Motor neuron (in vitro differentiated cells): ENCODE measurements at regions not wholly inside any gene's neighbourhood (a gene's known extent, or its start where the extent isn't known, plus 50 kb on each side); places are given as distances from the start of the nearest gene placed in this dataset.

Experiments used
- ATAC-seq, 8 experiments: fragments of 200-7000 bp; cut with Tn5 transposase; replicated peaks in 6 of 8; 2 replicates each; pipeline ENCODE4 v1.8.0; 2021; ENCODE audit warnings: mild to moderate bottlenecking in 8 of 8, moderate library complexity in 8 of 8
- H3K27ac ChIP-seq, 2 donors: fragments of 250-450 bp; sonication (Bioruptor Pico); 2 replicates each; pipeline ENCODE4 v1.9.0; 2021; ENCODE audit warnings: antibody characterized with exemption in 2 of 2, mild to moderate bottlenecking in 2 of 2, moderate library complexity in 1 of 2
- H3K4me1 ChIP-seq, 2 donors: fragments of 250-450 bp; sonication (Bioruptor Pico); replicated peaks in 1 of 2; 2 replicates each; pipeline ENCODE4 v1.6.1; 2021; ENCODE audit warnings: antibody characterized with exemption in 2 of 2, mild to moderate bottlenecking in 2 of 2, moderate library complexity in 1 of 2
- H3K4me3 ChIP-seq, 5 donors: fragments of 250-450 bp; sonication (Bioruptor Pico); 2 replicates each; pipeline ENCODE4 v1.9.0; 2021; ENCODE audit warnings: antibody characterized with exemption in 5 of 5, mild to moderate bottlenecking in 5 of 5, moderate library complexity in 4 of 5
- WGBS, 10 experiments: fragments of 450-650 bp; shearing (Covaris generic); methylation state at CpG; one replicate each; pipeline ENCODE4 v1.0.0; 2022; 5-methylcytosine and 5-hydroxymethylcytosine counted together
- in situ Hi-C, 9 experiments: fragments of 400-800 bp; cut with MboI; loops; one replicate each; pipeline ENCODE4 v1.15.0; 2021; ENCODE audit warnings: low sequenced_read_pairs in 9 of 9, low pct_unique_long_range_greater_than_20kb in 2 of 9; ENCODE audit not compliant: unreplicated experiment in 9 of 9

DNA sequence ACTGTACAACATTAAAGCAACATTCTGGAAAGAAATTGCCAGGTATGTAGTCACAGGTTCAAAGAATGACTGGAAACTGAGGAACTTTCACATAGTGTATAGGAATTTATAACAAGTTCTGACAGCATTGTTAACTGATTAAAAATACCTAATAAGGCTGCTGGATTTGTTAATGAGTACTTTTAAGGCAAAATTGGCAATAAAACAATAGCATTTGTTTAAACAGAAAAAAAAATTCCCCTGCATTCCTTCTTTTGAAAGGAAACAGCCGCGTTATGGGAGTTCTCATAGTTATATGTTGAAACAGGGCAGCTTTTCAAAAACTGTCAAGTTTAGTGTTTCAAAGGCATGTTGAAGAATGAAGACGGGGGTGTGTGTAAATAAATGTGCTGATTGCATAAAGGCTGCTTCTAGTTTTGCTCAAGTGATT, 282.5 kb upstream of the FAT1 start:
- H3K4me1 ChIP-seq: peaks cover 0 to 5% of the 10 kb centered on the region in 2 donors
- H3K27ac ChIP-seq: no peak overlapping the region
- in situ Hi-C loops: no loop called here
- 0 to 57% (median 20%) methylated on average over 1 to 3 of the region's 3 CpGs; no CpG with 5 or more reads in 1 of the 10 experiments for WGBS, 10 experiments
- no peak overlapping the region for H3K4me3 ChIP-seq
- no peak for ATAC-seq

DNA sequence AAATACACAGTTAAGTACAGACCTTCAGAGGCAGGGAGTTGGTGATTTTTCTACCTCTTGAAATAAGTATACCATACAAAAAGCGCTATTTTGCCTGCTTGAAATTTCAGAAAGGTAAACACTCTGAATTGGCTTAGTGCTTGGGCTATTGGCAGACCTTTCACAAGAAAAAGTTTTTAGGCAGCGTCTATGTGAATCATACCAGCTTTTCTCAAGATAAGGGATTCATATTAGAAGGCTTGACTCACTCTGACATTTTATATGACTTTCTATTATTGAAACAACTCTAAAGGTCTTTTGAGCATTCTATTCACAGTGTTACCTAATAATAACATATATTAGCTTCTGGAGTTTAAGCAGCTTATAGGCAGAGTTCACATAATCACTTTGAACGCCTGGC, 286.4 kb upstream of the FAT1 start:
- no peaks in the 10 kb centered on the region for H3K4me1 ChIP-seq
- no peak for ATAC-seq
- no peak overlapping the region for H3K4me3 ChIP-seq
- in situ Hi-C loops: no loop called here
- 20 to 100% (median 67%) methylated on average over 1 to 3 of the region's 3 CpGs; no CpG with 5 or more reads in 1 of the 10 experiments for WGBS, 10 experiments
- H3K27ac ChIP-seq: no peak overlapping the region

DNA sequence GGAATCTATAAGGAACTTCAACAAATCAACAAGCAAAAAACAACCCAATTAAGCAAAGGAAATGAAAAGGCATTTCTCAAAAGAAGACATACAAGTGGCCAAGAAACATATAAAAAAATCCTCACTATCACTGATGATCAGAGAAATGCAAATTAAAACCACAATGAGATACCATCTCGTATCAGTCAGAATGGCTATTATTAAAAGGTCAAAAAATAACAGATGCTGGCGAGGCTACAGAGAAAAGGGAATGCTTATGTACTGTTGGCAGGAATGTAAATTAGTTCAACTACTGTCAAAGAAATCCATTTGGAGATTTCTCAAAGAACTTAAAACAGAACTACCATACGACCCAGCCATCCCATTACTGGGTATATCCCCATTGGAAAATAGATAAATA, 292.4 kb upstream of the FAT1 start:
- Histone ChIP-seq H3K27ac (no peak overlapping the region), H3K4me1 (no peaks in the 10 kb centered on the region), H3K4me3 (no peak overlapping the region)
- WGBS, 10 experiments: 20 to 90% (median 77%) methylated on average over 1 to 3 of the region's 3 CpGs
- no peak for ATAC-seq
- in situ Hi-C loops: no loop called here

DNA sequence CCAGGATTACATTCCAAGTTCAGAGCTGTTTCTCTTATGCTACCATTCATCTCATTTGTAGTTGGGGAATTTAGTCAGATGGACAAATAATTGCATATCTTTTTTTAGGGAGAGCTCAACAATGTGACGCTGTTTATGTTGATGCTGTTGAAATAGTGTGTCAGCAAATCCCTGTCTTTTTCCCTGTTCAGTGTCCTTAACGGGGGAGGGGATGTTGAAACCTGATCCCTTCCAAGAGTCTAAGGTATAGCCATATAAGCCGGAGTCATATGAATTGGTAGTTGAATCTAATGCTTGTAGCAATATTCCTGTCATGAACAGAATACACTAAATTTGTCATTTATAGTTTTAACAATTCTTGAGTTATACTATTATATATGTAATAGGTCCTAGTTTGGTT, 293.5 kb upstream of the FAT1 start:
- Histone ChIP-seq H3K4me1 (no peaks in the 10 kb centered on the region), H3K27ac (no peak overlapping the region), H3K4me3 (no peak overlapping the region)
- peak in 1 of 8 experiments; percentile 40 for ATAC-seq
- in situ Hi-C loops: no loop called here
- 0 to 100% (median 71%) methylated on average over 1 to 3 of the region's 3 CpGs; no CpG with 5 or more reads in 3 of the 10 experiments for WGBS, 10 experiments

DNA sequence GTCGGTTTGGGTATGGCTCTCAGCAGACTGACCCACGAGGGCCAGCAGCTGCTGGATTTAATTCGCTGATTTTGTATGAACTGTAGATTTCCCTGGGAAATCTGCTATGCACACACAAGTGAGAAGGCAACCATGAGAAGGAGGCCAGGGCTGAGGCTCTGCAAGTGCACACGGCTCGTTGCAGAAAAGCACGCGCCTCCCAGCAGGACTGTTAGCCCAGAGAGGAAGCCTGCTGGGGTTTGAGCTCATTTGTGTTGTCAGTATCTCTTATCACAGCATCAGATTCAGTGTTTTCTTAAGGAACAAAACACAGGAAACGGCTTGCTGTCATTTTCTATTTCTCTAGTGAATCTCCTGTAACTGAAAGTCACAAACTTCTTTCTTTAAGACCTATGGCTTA, 296.2 kb upstream of the FAT1 start:
- Histone ChIP-seq H3K4me1 (no peaks in the 10 kb centered on the region), H3K4me3 (no peak overlapping the region), H3K27ac (no peak overlapping the region)
- WGBS, 10 experiments: 30 to 83% (median 63%) methylated on average over 1 to 8 of the region's 8 CpGs
- in situ Hi-C loops: no loop called here
- ATAC-seq: no peak

DNA sequence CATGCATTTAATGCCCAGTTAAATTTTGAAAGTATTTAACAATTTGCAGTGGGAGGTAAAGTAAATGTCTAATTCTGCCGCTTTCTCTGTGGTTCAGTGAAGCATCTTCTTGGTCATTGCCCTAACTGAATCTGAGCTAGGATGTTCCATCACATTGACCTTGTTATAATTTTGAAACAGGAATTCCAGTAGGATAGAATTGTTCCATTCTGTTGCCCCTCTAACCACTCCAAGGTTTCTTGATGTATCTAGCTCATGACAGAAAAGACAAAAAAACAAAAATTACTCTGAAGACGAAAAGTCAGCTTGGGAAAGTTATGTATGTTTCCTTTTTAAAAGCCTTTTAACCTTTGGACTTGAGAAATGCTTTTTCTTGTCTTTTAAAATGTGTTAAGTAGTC, 297.0 kb upstream of the FAT1 start:
- ATAC-seq: no peak
- in situ Hi-C loops: no loop called here
- WGBS, 10 experiments: 17 to 100% (median 83%) methylated on average over 1 to 2 of the region's 2 CpGs; no CpG with 5 or more reads in 1 of the 10 experiments
- H3K4me3 ChIP-seq: no peak overlapping the region
- no peaks in the 10 kb centered on the region for H3K4me1 ChIP-seq
- H3K27ac ChIP-seq: no peak overlapping the region

DNA sequence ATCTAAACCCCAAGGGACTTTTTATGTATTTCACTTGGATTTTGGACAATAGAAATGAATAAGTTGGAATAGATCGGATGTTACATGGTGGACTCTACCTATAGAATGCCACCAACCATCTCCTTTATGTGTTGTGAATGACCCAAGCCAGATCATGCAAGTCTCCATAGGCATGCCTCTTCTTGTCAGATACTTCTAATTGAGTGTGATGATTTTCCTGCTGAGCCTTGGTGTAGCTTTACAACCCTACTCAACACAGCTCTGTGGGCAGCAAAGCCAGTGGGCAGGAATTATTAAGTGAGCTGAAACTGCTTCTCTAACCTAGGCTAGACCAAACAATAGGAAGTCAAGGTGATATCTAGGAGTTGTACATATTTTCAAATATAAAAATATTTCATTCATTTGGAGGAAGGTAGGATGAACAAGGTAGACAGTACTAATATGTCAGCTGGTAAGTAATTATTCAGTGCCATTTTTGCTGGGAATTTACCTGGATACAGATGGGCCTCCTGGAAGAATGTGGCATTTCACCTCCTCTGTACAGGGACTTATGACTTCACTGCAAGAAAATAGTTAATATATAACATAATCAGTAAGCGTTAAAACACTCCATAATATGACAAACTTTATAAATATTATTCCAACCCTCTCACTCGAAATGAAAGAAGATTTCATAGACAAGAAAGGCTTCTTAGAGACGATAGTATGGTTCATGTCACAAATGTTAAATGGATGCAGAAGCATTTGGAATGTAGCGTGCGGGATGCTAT, 298.0 kb upstream of the FAT1 start:
- no peak for ATAC-seq
- H3K27ac ChIP-seq: no peak overlapping the region
- H3K4me3 ChIP-seq: no peak overlapping the region
- in situ Hi-C loops: no loop called here
- no peaks in the 10 kb centered on the region for H3K4me1 ChIP-seq
- WGBS, 10 experiments: 25 to 100% (median 80%) methylated on average over 3 to 6 of the region's 6 CpGs; no CpG with 5 or more reads in 1 of the 10 experiments

DNA sequence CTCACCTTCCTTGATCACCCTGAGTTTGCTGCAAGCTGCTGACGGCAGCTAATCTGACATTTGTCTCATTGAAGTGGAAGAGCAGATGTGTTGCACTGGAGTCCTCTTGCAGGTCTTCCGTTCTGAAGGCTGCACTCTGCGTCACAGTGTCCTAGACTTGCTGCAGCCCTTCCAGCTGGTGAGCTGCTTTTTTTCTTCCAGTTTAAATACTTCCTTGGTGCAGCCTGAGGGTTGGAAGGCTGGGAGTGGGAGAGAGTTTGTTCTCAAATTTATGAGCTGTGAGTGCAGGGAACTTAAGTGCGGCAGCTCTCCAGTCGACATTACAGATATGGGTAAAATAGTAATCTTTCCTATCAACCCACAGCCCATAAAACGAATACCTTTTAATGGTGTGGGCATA, 303.6 kb upstream of the FAT1 start:
- WGBS, 10 experiments: 0 to 85% (median 70%) methylated on average over 2 to 6 of the region's 6 CpGs; no CpG with 5 or more reads in 3 of the 10 experiments
- no peak overlapping the region for H3K4me3 ChIP-seq
- peak in 5 of 8 experiments; percentile 24 to 61 (median 28) for ATAC-seq
- H3K4me1 ChIP-seq: peaks cover 0 to 14% of the 10 kb centered on the region in 2 donors
- in situ Hi-C loops: no loop called here
- H3K27ac ChIP-seq: no peak overlapping the region

DNA sequence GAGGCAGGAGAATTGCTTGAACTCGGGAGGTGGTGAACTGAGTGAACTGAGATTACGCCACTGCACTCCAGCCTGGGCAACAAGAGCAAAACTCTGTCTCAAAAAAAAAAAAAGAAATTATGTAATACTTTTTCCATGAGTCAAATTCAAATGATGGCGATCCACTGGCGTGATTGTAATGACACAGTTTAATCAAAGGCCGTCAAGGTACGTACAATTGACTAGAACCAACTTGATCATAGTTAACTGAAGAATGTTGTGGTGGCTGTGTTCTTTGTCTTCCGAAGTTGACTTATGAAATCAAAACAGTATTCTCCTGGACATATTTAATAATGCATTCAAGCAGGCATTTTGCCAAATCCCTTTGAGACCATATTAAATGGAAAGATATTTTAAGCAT, 318.6 kb upstream of the FAT1 start:
- H3K27ac ChIP-seq: no peak overlapping the region
- in situ Hi-C loops: no loop called here
- H3K4me3 ChIP-seq: no peak overlapping the region
- no peaks in the 10 kb centered on the region for H3K4me1 ChIP-seq
- WGBS, 10 experiments: 51 to 100% (median 82%) methylated on average over 1 to 6 of the region's 7 CpGs; no CpG with 5 or more reads in 1 of the 10 experiments
- ATAC-seq: no peak

DNA sequence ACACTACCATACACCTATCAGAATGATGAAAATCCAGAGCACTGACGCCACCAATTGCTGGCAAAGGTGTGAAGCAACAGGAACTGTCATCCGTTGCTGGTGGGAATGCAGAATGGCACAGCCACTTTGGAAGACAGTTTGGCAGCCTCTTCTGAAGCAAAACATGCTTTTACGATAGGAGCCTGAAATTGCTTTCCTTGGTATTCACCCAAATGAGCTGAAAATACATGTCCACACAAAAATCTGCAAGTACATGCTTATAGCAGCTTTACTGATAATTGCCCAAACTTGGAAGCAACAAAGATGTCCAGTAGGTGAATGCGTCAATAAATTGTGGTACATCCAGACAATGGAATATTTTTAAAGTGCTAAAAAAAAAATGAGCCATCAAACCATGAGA, 322.8 kb upstream of the FAT1 start:
- H3K27ac ChIP-seq: no peak overlapping the region
- in situ Hi-C loops: no loop called here
- WGBS, 10 experiments: 17 to 100% (median 82%) methylated on average over 1 to 4 of the region's 4 CpGs
- H3K4me3 ChIP-seq: no peak overlapping the region
- ATAC-seq: no peak
- H3K4me1 ChIP-seq: no peaks in the 10 kb centered on the region

DNA sequence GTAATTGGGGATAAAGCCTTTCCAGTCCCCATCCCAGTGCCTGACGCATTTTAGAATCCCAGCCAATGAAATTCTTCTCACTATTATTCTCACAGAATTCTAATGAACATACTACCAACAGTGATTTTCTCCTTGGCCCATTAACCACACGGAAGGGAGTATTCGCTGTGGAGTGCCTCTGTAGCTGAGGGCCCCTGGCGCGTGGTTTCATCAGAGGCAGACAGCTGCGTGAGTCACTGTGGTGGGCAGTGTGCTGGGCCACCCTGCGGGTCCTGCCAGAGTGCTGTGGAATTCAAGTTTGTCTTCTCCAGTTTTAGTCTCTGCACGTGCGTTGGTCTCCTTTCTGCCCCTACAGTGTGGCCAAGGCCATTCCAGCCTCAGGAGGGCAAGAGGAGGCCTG, 335.4 kb upstream of the FAT1 start:
- 49 to 100% (median 93%) methylated on average over 2 to 7 of the region's 9 CpGs; no CpG with 5 or more reads in 1 of the 10 experiments for WGBS, 10 experiments
- Histone ChIP-seq H3K4me3 (no peak overlapping the region), H3K4me1 (no peaks in the 10 kb centered on the region), H3K27ac (no peak overlapping the region)
- in situ Hi-C loops: no loop called here
- ATAC-seq: no peak

DNA sequence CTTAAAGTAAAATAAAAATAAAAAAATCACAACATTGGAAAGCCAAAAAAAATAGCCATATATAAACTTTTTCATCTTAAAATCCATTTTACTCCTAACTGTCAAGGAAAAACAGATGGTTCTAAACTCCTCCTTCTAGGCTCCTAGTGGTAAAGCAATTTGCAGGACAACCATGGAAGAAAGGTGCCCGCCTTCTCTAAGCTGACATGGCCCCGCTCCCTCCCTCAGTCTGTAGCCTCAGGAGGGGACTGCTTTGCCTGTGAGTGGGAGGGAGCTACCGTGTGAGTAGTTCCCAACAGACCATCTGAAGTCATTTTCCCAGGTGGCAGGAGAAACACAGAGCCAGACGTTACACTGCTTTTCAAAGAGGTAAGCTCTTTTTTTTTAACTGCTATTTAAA, 336.2 kb upstream of the FAT1 start:
- WGBS, 10 experiments: 0 to 83% (median 20%) methylated on average over 1 to 3 of the region's 4 CpGs; no CpG with 5 or more reads in 2 of the 10 experiments
- ATAC-seq: no peak
- no peaks in the 10 kb centered on the region for H3K4me1 ChIP-seq
- H3K4me3 ChIP-seq: no peak overlapping the region
- H3K27ac ChIP-seq: no peak overlapping the region
- in situ Hi-C loops: no loop called here

DNA sequence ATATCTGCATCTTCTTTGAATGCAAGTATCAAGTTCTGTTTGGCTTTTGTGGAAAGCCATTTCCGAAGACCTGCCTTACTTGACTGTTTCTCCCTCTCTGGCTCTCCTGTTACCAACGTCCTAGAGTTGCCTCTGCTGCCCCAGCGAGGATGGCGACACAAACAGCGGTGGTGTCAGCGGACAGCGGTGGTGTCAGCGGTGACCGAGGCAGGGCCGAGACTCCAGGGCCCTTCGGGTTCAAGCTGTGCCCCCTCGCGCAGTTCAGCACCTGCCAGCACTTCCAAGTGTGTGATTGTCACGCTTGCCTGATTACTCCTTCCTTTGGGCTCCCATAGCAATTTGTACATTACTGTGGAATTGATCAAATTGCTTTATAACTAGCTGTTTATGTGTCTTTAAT, 336.9 kb upstream of the FAT1 start:
- Histone ChIP-seq H3K4me1 (no peaks in the 10 kb centered on the region), H3K27ac (no peak overlapping the region), H3K4me3 (no peak overlapping the region)
- in situ Hi-C loops: no loop called here
- ATAC-seq: no peak
- WGBS, 10 experiments: 22 to 100% (median 82%) methylated on average over 3 to 7 of the region's 14 CpGs; no CpG with 5 or more reads in 5 of the 10 experiments

DNA sequence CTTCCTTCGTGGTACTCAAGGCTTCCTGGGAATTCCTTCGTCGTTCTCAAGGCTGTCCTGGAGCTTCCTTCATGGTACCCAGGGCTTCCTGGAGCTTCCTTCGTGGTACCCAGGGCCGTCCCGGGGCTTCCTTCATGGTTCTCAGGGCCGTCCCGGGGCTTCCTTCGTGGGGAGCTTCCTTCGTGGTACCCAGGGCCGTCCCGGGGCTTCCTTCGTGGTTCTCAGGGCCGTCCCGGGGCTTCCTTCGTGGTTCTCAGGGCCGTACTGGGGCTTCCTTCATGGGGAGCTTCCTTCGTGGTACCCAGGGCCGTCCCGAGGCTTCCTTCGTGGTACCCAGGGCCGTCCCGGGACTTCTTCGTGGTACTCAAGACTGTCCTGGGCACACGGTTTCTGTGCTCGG, 339.6 kb upstream of the FAT1 start:
- ATAC-seq: no peak
- in situ Hi-C loops: no loop called here
- H3K4me1 ChIP-seq: no peaks in the 10 kb centered on the region
- no peak overlapping the region for H3K4me3 ChIP-seq
- 53 to 100% (median 86%) methylated on average over 2 to 14 of the region's 26 CpGs; no CpG with 5 or more reads in 3 of the 10 experiments for WGBS, 10 experiments
- no peak overlapping the region for H3K27ac ChIP-seq
